H1 (cell line): ENCODE measurements at regions not wholly inside any gene's neighbourhood (a gene's known extent, or its start where the extent isn't known, plus 50 kb on each side); places are given as distances from the start of the nearest gene placed in this dataset.

Source experiments
- ASH2L ChIP-seq: fragments of 200-600, 300-600 bp; sonication (generic); IDR thresholded peaks from one replicate; pipeline ENCODE4 v1.7.1; 2017; ENCODE audit warnings: low read length
- EP300 ChIP-seq, 2 experiments: IDR thresholded peaks; 1 replicate in 1 of 2; 2 replicates in 1 of 2; pipeline ENCODE4 v1.6.1; 2011 to 2012; ENCODE audit warnings: low read depth in 2 of 2, low read length in 2 of 2, mild to moderate bottlenecking in 2 of 2, borderline replicate concordance in 1 of 2, inconsistent platforms in 1 of 2, moderate library complexity in 1 of 2
- FOSL1 ChIP-seq: IDR thresholded peaks from 2 replicates; pipeline ENCODE4 v1.6.1; 2011; ENCODE audit warnings: mild to moderate bottlenecking, low read depth, low read length, moderate library complexity; ENCODE audit not compliant: insufficient read depth
- NANOG ChIP-seq: IDR thresholded peaks from 2 replicates; pipeline ENCODE4 v1.6.1; 2011; ENCODE audit warnings: low read length, low read depth, mild to moderate bottlenecking, inconsistent platforms; ENCODE audit not compliant: insufficient read depth, poor library complexity, severe bottlenecking
- TF ChIP-seq, protein P1 (sequence below): IDR thresholded peaks from 2 replicates; pipeline ENCODE4 v1.6.1; 2011; ENCODE audit warnings: low read depth, mild to moderate bottlenecking, low read length; ENCODE audit not compliant: insufficient read depth

DNA sequence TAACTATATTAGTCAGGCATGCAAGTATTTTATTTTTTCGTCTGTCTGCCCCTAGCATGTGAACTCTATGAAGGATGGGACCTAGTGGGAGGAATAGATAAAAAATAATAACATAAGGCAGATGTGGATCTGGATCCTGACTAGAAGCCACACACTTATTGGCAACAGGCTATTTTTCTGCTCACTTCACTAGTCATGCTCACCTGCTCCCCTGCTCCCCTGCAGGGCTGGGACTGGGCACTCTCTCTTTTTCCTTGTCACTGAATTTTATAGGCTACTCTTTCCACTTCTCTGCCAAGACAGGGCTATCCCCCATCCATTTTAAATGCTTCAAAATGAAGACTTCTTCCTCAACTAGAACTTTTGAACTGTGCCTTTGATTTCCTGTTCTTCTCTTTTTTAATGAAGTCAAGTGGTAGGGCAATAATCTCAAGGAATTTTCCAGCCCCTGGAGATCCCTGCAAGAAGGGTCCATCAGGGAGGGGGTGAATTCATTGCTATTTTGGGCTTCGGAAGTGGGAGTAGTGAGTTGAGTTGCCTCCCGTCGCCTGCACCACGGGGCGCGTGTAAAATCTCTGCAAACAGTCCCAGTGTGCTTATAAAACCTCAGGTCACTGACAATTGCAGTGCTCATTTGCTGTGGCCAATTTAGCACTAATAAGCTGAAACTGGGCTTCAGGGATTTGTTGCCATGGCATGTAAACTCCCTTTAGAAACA is 156.7 kb upstream of the NPVF start (continued):
- TF ChIP-seq, protein P1, sequence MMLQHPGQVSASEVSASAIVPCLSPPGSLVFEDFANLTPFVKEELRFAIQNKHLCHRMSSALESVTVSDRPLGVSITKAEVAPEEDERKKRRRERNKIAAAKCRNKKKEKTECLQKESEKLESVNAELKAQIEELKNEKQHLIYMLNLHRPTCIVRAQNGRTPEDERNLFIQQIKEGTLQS: no peak
- TF ChIP-seq NANOG (no peak), ASH2L (no peak), FOSL1 (no peak), EP300 (IDR thresholded peaks at IDR 0.05; ENCODE audit: borderline replicate concordance in 1 of 2, low read depth in 2 of 2, low read length in 2 of 2) (no peak)
- TF ChIP-seq, all 59 proteins: peak for 0
